ENCODE measurements at regions not wholly inside any gene's neighbourhood (a gene's known extent, or its start where the extent isn't known, plus 50 kb on each side); places are given as distances from the start of the nearest gene placed in this dataset.
"Not testable (repeated sequence)": the region's sequence is repeated elsewhere in the genome, so short reads cannot be mapped to it uniquely, and the experiment has no call there.

DNA sequence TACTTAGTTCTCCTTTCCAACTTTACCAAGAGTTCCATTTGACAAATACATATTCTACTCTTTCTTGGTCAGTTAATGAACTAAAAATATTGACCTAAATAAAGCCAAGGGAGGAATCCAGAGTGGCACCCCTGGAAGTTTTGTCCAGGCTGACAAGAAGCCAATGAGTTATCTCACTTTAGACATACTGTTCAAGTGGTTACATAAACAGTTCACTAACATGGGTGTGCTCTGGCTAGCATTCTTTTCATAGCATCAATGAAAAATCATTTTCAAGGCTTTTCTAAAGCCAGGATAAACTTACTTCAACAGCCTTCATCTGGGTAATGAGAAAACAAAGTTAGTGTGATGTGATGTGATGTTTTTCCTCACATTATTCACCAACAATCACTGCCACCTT, 649.4 kb downstream of the TDRD15 start:
- intact Hi-C loops (cut with DNase I): no loop called here
- peak; percentile 51 for ATAC-seq (ENCODE audit: poor library complexity)
- no peak for DNase-seq

DNA sequence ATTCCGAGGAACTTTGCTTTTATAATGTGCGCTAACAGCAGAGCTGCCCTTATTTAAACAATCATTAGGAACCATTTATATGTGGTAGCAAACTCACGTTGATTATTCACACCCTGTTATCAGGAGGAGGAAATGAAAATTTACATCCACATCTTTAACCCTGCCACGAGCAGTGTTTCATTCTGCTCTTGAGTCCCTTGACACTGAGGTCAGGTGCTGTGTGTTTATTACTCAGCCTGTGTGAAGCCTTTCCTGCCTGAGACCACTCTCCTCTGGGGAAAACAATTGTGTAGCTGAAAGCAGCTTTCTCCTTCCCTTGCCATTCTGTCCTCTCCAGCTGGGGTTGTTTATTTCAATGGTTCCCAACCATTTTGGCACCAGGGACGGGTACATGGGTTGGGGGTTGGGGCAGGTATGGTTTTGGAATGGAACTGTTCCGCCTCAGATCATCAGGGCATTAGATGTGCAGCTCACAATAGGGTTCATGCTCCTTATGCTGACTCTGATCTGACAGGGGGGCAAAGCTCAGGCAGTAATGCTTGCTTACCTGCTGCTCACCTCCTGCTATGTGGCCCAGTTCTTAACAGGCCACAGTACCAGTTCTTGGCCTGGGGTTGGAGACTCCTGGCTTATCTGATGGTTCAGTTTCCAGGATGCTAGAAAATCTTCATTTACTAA, 651.1 kb downstream of the TDRD15 start:
- ATAC-seq (ENCODE audit: poor library complexity): no peak
- DNase-seq: no peak
- intact Hi-C loops (cut with DNase I): no loop called here

DNA sequence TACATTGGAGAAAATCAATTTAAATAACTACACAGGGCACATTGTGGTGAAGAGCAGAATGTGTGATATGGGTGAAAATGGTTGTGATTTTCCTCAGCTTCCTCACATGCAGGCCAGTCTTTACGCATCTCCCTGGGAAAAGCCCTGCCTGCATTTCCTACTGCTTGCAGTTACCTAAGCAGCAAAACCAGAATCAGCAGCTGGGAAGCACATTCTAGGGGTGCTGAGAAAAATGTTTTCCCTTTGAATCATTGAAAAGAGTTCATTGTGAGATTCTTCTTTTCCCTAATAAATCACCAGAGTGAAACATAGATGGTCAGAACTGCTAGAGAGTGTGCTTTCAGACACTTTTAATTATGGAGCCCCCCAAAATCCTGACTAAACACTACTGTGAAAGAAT, 656.0 kb downstream of the TDRD15 start:
- ATAC-seq (ENCODE audit: poor library complexity): no peak
- DNase-seq: no peak
- intact Hi-C loops (cut with DNase I): no loop called here

DNA sequence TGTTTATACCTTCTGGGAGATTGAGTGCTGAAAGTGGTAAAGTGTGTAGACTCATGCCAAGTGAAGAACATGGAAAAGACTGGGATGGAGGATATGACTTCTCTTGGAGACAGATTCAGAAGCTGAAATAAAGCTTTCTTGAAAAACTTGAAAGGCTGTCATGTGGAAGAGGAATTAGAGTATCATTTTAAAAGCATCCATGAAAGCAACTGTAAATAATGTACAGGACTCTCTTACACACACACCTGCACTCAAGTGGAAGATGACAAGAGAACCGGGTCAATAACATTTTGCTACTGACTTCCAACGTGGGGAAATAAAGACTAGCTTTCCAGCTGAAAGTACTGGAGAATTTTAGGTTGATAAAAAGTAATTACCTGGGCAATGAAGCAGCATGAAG, 658.2 kb downstream of the TDRD15 start:
- intact Hi-C loops (cut with DNase I): no loop called here
- no peak for DNase-seq
- ATAC-seq (ENCODE audit: poor library complexity): no peak

DNA sequence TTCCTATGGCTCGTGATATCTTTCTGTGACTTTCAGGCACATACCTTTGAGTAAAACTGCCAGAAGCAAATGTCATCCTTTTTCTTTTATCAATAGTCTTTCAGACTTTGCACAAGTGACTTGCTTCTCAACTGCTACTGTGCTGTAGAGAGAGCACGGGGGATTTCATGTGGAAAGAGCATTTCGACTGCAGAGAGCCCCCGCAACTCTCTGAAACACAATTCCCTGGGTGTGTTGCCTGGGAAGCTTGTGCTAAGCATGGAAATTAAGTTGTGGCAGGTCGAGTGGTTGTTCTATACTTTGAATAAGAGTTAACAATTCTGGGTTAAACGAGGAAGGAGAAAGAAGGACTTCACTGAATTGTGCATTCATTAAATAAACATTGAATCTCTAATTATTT, 659.1 kb downstream of the TDRD15 start:
- intact Hi-C loops (cut with DNase I): no loop called here
- ATAC-seq (ENCODE audit: poor library complexity): no peak
- no peak for DNase-seq

DNA sequence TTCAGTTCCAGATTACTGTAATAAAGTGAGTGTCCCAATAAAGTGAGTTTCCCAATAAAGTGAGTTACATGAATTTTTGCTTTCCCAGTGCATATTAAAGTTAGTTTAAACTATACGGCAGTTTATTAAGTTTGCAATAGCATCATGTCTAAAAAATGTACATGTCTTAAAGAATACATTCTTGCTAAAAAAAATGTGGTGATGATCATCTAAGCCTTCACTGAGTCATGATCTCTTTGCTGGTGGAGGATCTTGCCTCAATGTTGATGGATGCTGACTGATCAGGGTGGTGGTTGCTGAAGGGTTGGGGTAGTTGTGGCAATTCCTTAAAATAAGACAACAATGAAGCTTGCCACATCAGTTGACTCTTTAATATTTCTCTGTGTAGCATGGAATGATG, 664.2 kb downstream of the TDRD15 start:
- intact Hi-C loops (cut with DNase I): no loop called here
- no peak for DNase-seq
- no peak for ATAC-seq (ENCODE audit: poor library complexity)

DNA sequence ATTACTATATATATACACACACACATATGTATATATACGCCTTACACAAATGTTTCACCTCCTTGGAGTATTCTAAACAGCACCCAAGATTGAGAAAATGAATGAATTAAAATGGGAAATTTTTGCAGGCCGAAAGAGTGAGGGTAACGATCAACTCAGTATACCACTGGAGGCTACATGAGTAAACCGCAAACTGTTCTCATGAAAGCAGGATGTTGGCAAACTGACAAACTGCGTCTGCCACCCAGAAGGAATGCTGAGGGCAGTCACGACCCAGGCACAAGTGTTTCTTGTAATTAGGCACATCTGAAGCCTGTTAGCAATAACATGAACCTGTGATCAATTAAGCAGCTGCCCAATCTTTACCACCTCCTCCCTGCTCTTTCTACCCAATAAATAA, 666.5 kb downstream of the TDRD15 start:
- DNase-seq; ATAC-seq (ENCODE audit: poor library complexity); intact Hi-C loops (cut with DNase I): not testable (repeated sequence)

DNA sequence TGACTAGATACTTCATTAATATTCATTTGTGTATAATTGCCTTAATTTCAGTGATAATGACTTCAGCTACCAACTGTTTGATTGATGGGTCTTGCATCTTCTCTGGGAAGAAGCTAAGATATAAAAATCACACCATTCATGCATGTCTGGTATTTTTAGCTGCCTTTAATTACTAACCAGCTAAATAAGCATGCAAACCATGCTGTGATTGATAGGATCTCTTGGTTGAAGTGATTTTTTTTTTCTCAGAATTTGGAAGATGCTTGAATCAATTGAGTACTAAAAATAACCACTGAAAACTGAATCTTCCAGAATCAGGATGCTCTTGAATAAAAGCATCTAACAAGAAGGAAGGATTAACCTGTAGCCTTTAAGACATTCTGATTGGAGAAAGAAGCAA, 668.8 kb downstream of the TDRD15 start:
- intact Hi-C loops (cut with DNase I): no loop called here
- no peak for DNase-seq
- no peak for ATAC-seq (ENCODE audit: poor library complexity)

DNA sequence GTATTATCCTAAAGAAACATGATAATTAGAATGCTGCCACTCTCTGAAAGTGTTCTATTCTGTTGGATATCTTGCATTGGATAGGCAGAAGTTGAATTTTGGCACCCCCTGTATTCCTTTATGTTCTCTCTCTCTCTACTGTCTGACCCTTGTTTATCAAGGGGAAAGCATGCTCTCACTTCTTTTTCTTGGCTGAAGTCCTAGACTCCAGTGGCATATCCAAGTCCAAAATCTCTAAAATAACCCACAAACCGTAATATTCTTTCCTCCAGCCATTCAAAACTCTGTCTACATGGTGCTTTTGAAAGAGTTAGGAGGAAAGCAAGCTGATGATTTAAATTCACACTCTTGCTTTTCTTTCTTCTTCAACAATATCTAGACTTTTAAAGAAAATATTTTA, 669.7 kb downstream of the TDRD15 start:
- intact Hi-C loops (cut with DNase I): no loop called here
- no peak for ATAC-seq (ENCODE audit: poor library complexity)
- DNase-seq: no peak

DNA sequence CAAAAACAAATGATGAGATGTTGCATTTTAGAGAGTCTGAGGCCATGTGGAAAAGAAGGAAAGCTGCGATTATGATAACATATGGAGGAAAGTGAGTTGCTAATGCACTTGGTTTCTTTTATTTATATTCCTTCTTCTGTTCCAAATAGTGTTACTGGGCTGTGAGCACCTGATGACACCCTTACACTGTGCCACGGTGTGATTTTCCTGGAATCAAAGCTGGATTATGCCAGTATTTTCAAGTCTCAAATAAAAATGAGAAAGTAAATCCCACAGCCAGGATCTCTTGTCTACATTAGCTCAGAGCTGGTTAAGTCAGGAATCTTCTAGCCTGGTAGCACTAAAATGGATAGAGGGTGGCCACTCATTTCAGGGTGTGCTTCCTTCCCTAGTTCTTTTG, 670.8 kb downstream of the TDRD15 start:
- intact Hi-C loops (cut with DNase I): no loop called here
- no peak for ATAC-seq (ENCODE audit: poor library complexity)
- DNase-seq: no peak

DNA sequence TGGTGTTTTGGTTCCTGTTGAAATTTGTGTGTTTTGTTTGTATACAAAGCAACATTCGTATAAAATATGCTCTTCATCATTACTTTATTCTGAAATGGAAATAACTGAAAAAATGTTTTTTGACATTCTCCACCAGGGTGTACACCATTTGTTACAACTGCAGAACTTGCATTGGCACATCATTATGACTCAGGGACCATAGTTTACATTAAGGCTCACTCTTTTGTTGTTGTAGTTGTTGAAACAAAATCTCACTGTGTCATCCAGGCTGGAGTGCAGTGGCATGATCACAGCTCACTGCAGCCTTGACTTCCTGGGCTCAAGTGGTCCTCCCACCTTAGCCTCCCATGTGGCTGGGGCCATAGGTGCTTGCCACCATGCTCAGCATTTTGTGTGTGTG, 676.6 kb downstream of the TDRD15 start:
- DNase-seq: no peak
- intact Hi-C loops (cut with DNase I): no loop called here
- no peak for ATAC-seq (ENCODE audit: poor library complexity)

DNA sequence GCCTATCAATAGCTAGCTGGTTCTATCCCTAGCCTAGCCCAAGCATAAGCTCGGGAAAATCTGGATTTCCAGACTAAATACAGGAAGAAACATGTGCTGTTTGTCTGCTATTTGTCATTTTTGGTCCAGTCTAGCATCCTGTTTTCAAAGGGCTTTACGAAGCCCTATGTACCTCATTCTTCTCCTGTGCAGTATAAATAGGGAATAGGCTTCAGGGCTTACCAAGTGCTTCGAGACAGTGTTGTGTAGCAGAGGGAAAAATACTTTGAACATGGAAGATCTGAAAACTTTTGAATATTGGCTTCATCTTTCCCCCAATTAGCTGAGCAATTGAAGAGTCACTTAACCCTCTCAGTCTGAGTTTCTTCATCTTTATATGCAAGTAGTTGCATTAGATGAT, 679.8 kb downstream of the TDRD15 start:
- intact Hi-C loops (cut with DNase I): no loop called here
- DNase-seq: no peak
- ATAC-seq (ENCODE audit: poor library complexity): peak; percentile 61

DNA sequence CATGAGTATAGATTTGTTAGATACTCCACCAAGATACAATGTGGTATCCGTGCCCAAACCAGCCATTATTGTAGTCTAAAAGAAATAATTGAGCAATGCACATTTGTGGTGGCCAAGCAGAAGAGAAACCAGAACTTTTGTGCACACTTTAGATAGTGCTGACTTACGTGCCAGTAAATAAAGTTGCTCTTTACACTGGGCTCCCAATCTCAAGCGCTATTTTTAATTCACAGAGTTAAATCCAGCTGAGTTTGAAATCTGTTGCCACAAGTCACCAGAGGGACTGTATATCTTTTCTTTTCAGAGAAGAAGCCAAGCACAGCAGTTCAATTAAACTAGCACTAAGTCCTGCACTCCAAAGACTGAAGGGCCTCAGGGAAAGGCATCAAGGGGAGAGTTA, 680.4 kb downstream of the TDRD15 start:
- DNase-seq: no peak
- intact Hi-C loops (cut with DNase I): no loop called here
- ATAC-seq (ENCODE audit: poor library complexity): peak; percentile 86

DNA sequence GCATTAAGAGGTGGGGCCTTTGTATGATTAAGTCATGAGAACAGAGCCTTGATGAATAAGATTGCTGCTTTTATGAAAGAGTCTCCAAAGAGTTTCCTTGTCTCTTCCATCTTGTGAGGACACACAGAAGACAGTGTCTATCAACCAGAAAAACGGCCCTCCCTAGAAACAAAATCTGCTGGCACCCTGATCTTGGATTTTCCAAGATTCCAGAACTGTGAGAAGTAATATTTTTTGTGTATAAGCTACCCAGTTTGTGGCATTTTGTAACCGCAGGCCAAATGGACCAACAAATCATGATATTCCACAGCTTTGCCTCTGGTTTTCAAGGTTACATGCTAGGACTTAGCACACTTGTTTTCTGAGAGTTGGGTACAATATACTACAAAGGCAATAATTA, 687.8 kb downstream of the TDRD15 start:
- intact Hi-C loops (cut with DNase I): no loop called here
- no peak for ATAC-seq (ENCODE audit: poor library complexity)

DNA sequence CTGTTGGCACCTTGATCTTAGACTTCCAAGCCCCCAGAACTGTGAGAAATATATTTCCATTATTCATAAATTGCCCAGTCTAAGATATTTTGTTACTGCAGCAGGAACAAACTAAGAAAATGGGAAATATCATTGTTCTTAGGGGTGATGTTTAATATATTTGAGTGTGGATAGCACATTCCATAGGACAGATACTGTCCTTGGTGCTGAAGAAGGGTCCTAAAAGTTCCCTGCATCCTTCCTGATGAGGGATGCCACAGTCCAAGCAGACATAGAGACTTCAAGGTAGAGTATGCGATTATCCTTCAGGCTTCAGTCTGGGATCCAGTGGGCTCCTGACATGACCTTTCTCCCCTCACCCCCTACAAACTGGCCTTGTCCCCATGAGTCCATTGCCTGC, 689.0 kb downstream of the TDRD15 start:
- no peak for ATAC-seq (ENCODE audit: poor library complexity)
- intact Hi-C loops (cut with DNase I): no loop called here
- DNase-seq: no peak

More for the DNA sequence above, 687.8 kb downstream of the TDRD15 start:
- DNase-seq: no peak

DNA sequence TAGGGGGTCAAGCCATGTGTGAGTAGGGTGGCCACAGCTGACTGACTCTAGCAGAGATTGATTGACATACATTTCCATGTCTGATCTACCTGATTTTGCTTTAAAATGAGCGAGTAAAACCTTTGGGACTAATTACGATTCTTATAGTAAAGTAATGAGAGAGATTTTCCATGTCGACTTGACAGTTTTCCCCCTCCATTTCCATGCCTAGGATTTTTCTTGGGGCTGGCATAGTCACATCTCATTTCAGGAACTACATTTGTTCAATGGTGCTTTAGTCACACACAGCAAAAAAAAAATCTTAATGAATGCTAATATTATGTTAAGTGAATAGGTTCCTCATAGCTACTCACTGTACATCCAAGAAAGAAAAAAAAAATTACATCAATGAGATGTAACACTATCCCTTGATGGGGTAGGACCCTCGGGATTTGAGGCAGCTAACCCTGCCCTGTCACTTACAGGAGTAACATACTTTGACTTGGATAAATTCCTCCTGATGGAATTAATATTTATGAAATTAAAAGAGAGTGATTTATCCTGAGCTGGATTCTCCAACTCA, 690.9 kb downstream of the TDRD15 start:
- intact Hi-C loops (cut with DNase I): no loop called here
- ATAC-seq (ENCODE audit: poor library complexity) (no peak), DNase-seq (no peak)

DNA sequence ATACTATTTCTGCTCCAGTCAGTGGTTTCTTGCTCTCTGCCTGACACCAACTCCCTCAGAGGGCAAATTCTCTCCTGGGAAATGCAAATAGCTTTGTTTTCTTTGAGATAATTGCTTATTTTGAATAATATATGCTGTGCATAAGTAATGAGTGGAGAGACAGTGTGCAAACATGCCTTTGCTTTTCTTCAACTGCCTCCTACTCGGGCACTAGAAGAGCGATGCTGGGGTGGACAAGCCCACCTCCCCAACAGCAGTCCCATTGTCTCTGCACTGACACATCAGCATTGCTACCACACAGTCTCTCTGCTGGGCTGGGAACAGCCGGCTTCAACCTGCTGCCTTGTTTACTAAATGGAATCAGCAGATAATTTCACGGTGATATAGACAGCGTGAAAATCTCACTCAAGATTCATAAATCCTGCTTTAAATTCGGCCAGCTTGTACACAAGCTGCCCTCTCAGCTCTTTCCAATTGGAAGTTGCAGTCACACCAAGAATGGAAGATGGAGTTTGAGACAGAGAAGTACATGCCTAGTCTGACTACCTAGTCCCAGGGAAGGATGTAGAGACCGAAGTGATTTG, 694.5 kb downstream of the TDRD15 start:
- no peak for ATAC-seq (ENCODE audit: poor library complexity)
- no peak for DNase-seq
- intact Hi-C loops (cut with DNase I): no loop called here

DNA sequence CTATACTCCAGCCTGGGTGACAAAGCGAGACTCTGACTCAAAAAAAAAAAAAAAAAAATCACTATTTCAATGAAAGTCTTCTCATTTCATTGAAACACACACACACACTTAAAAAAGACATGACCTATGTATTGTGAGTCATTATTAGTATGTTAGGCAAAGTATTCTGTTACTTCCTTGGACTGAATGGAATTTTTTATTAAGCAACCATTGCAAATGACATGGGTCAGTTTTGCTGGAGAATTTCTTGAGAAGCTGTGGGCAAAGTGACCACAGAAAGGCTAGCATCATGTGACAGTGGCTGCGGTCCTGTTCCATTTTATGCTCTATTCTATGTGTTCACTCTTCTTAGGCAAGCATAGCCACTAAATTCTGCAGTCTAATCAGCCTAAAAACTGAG, 695.7 kb downstream of the TDRD15 start:
- intact Hi-C loops (cut with DNase I): no loop called here
- no peak for DNase-seq
- ATAC-seq (ENCODE audit: poor library complexity): no peak

DNA sequence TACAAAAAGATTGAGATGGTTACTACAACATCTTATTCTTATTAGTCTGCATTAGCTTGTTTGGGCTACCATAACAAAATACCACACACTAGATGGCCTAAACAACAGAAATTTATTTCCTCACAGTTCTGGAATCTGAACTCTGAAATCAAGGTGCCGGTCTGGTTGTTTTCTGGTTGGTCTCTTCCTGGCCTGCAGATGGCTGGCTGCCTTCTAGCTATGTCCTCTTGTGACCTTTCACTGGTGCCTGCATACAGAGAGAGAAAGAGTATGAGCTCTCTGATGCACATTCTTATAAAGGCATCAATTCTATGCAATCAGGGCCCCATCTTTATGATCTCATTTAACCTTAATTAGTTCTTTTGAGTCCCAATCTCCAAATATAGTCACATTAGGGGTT, 696.5 kb downstream of the TDRD15 start:
- peak; percentile 77 for ATAC-seq (ENCODE audit: poor library complexity)

DNA sequence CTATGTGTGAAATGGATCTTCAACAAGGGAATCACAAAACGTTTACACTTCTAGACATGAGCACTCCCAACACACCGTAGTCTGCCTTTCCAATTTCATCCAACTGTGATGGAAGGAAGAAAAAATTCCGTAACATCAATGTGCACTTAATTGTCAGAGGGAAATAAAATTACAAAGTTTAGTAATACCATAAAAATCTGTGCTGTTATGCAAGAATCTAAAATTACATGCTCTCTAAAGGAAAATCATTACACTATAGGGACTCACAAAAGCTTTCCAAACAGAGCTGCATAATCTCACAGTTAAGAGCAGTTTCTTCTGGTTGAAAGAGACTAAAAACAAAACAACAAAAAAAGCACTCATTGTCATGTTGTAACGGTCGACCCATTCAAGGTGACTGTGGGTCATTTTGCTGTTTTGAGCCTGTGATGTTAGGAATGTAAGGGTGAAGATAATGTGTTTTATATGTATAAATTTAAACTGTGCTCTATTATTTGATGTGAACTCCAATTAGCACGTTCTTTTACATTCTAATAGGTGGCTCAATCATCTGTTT, 698.0 kb downstream of the TDRD15 start:
- DNase-seq (no peak), ATAC-seq (ENCODE audit: poor library complexity) (no peak)
- intact Hi-C loops (cut with DNase I): no loop called here

More for the DNA sequence above, 696.5 kb downstream of the TDRD15 start:
- intact Hi-C loops (cut with DNase I): no loop called here
- no peak for DNase-seq

All from Right ventricle myocardium superior (tissue), 1 donor.